CD14-positive monocyte (primary cell): ENCODE measurements at regions not wholly inside any gene's neighbourhood (a gene's known extent, or its start where the extent isn't known, plus 50 kb on each side); places are given as distances from the start of the nearest gene placed in this dataset.

Source experiments
- DNase-seq, 3 donors: peaks; one replicate each; pipeline ENCODE4 v3.0.0-alpha.2; 2011 to 2022
- H2AFZ ChIP-seq: 2 replicates; pipeline ENCODE4 v1.6.0; 2012; ENCODE audit warnings: mild to moderate bottlenecking, low read depth, low read length, inconsistent platforms; ENCODE audit not compliant: insufficient read depth, poor library complexity, severe bottlenecking
- H3K27ac ChIP-seq, 2 donors: 1 replicate in 1 of 2; 2 replicates in 1 of 2; pipeline ENCODE4 v1.5.1; 2012 to 2013; ENCODE audit warnings: low read length in 2 of 2, control low read depth in 1 of 2, inconsistent platforms in 1 of 2, low read depth in 1 of 2, mild to moderate bottlenecking in 1 of 2
- H3K27me3 ChIP-seq, 2 donors: one replicate each; pipeline versions ENCODE4 v1.6.0 to v1.6.1; 2011 to 2013; ENCODE audit warnings: low read length in 2 of 2; ENCODE audit not compliant: control insufficient read depth in 2 of 2, insufficient read depth in 2 of 2
- H3K36me3 ChIP-seq, 2 donors: replicated peaks in 1 of 2; 1 replicate in 1 of 2; 2 replicates in 1 of 2; pipeline versions ENCODE4 v1.5.1 to v1.6.1; 2012 to 2013; ENCODE audit warnings: low read length in 2 of 2, control low read depth in 1 of 2, inconsistent platforms in 1 of 2, mild to moderate bottlenecking in 1 of 2; ENCODE audit not compliant: insufficient read depth in 2 of 2, control insufficient read depth in 1 of 2
- H3K4me1 ChIP-seq, 2 donors: 1 replicate in 1 of 2; 2 replicates in 1 of 2; pipeline versions ENCODE4 v1.5.1 to v1.6.1; 2012 to 2013; ENCODE audit warnings: low read length in 2 of 2, control low read depth in 1 of 2, inconsistent platforms in 1 of 2, mild to moderate bottlenecking in 1 of 2, moderate library complexity in 1 of 2; ENCODE audit not compliant: insufficient read depth in 2 of 2, control insufficient read depth in 1 of 2
- H3K4me2 ChIP-seq: replicated peaks from 2 replicates; pipeline ENCODE3; 2012; ENCODE audit warnings: low read length, moderate library complexity, mild to moderate bottlenecking; ENCODE audit not compliant: poor library complexity, severe bottlenecking; ENCODE audit errors: extremely low read depth
- H3K4me3 ChIP-seq, 3 experiments: fragments of 200-600 bp in 1 of 3; sonication (generic) in 1 of 3; replicated peaks in 1 of 3; 1 replicate in 2 of 3; 2 replicates in 1 of 3; pipeline ENCODE4 v1.5.1; 2011 to 2013; ENCODE audit warnings: low read length in 3 of 3, mild to moderate bottlenecking in 3 of 3, control low read depth in 2 of 3, low read depth in 2 of 3, inconsistent platforms in 1 of 3, moderate library complexity in 1 of 3
- H3K79me2 ChIP-seq: 2 replicates; pipeline ENCODE4 v1.6.0; 2012; ENCODE audit warnings: mild to moderate bottlenecking, control low read depth, inconsistent platforms, low read length, moderate library complexity; ENCODE audit not compliant: insufficient read depth
- H3K9ac ChIP-seq: 2 replicates; pipeline ENCODE4 v1.6.0; 2017; ENCODE audit warnings: low read length, mild to moderate bottlenecking; ENCODE audit not compliant: insufficient read depth, poor library complexity, severe bottlenecking
- H3K9me3 ChIP-seq, 2 donors: replicated peaks in 1 of 2; 1 replicate in 1 of 2; 2 replicates in 1 of 2; pipeline versions ENCODE4 v1.5.1 to v1.6.1; 2012 to 2013; ENCODE audit warnings: low read length in 2 of 2, control low read depth in 1 of 2; ENCODE audit not compliant: control insufficient read depth in 1 of 2, insufficient read depth in 1 of 2
- H4K20me1 ChIP-seq: 2 replicates; pipeline ENCODE4 v1.6.0; 2012; ENCODE audit warnings: mild to moderate bottlenecking, low read length, control low read depth, moderate library complexity; ENCODE audit not compliant: insufficient read depth
- H3K27ac Mint-ChIP-seq, 7 donors: one replicate each; pipeline ENCODE4 v1.8.0; 2020; ENCODE audit warnings: mild to moderate bottlenecking in 7 of 7, mixed read lengths in 7 of 7, moderate library complexity in 6 of 7, inconsistent platforms in 2 of 7
- H3K27me3 Mint-ChIP-seq, 3 donors: one replicate each; pipeline ENCODE4 v1.8.0; 2021 to 2022; ENCODE audit warnings: low read depth in 3 of 3, mild to moderate bottlenecking in 3 of 3, mixed read lengths in 3 of 3, moderate library complexity in 3 of 3, inconsistent platforms in 1 of 3
- H3K36me3 Mint-ChIP-seq, 2 donors: one replicate each; pipeline ENCODE4 v1.8.0; 2020; ENCODE audit warnings: mixed read lengths in 2 of 2, inconsistent platforms in 1 of 2, mild to moderate bottlenecking in 1 of 2
- H3K4me1 Mint-ChIP-seq: one replicate; pipeline ENCODE4 v1.8.0; 2020; ENCODE audit warnings: mild to moderate bottlenecking, mixed read lengths
- H3K4me3 Mint-ChIP-seq, 2 donors: one replicate each; pipeline ENCODE4 v1.8.0; 2020; ENCODE audit warnings: mild to moderate bottlenecking in 2 of 2, mixed read lengths in 2 of 2, moderate library complexity in 1 of 2
- H3K9me3 Mint-ChIP-seq, 7 donors: one replicate each; pipeline ENCODE4 v1.8.0; 2020 to 2022; ENCODE audit warnings: mixed read lengths in 7 of 7, mild to moderate bottlenecking in 6 of 7, moderate library complexity in 6 of 7, inconsistent platforms in 2 of 7
- CTCF ChIP-seq: fragments of 200-600 bp; IDR thresholded peaks from one replicate; pipeline ENCODE4 v1.8.0; 2022; ENCODE audit warnings: antibody characterized with exemption, mild to moderate bottlenecking
- WGBS: methylation state at CpG from one replicate; pipeline ENCODE4 v1.1.5; 2013; ENCODE audit warnings: missing lambda C conversion rate; ENCODE audit not compliant: insufficient coverage; 5-methylcytosine and 5-hydroxymethylcytosine counted together
- intact Hi-C, 2 donors: fragments of 100-400 bp; cut with micrococcal nuclease; formaldehyde crosslinking; loops; one replicate each; pipeline versions ENCODE4 v1.15.0 to v1.15.1; 2023

DNA sequence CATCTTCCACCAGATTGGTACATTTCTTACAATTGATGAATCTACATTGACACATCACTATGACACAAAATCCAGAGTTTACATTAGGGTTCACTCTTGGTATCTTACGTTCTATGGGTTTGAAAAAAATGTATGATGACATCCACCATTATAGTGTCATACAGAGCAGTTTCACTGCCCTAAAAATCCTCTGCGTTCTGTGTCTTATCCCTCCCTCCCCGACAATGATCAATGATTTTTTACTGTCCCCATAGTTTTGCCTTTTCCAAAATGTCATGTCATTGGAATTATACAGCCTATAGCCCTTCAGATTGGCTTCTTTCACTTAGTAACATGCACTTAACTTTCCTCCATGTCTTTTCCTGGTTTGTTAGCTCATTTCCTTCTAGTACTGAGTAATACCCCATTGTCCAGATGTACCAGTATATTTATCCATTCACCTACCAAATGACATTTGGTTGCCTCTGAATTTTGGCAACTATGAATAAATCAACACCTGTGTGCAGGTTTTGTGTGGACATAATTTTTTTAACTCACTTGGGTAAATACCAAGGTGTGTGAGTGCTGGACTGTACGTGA, 80.9 kb upstream of the CDC42BPA start:
- Histone ChIP-seq H3K4me3 (no peak overlapping the region), H3K27ac (no peak overlapping the region), H3K36me3 (no peaks in the 10 kb centered on the region), H3K79me2 (no peaks in the 10 kb centered on the region), H3K4me2 (no peak overlapping the region), H3K9ac (no peak overlapping the region), H3K9me3 (peaks cover 0 to 14% of the 10 kb centered on the region in 2 donors), H4K20me1 (no peaks in the 10 kb centered on the region), H3K27me3 (no peaks in the 10 kb centered on the region), H2AFZ (no peak overlapping the region), H3K4me1 (no peaks in the 10 kb centered on the region)
- Mint-ChIP-seq H3K4me1 (no peaks in the 10 kb centered on the region), H3K27ac (no peak overlapping the region), H3K36me3 (no peaks in the 10 kb centered on the region), H3K9me3 (peaks cover under 1 to 16% (median 7%) of the 10 kb centered on the region in 7 donors), H3K4me3 (no peak overlapping the region), H3K27me3 (peaks cover 0 to 5% (median 3%) of the 10 kb centered on the region in 3 donors)
- intact Hi-C loops: no loop called here
- WGBS: 92% methylated on average over 2 of the region's 4 CpGs
- TF ChIP-seq CTCF: no peak
- DNase-seq: no peak

DNA sequence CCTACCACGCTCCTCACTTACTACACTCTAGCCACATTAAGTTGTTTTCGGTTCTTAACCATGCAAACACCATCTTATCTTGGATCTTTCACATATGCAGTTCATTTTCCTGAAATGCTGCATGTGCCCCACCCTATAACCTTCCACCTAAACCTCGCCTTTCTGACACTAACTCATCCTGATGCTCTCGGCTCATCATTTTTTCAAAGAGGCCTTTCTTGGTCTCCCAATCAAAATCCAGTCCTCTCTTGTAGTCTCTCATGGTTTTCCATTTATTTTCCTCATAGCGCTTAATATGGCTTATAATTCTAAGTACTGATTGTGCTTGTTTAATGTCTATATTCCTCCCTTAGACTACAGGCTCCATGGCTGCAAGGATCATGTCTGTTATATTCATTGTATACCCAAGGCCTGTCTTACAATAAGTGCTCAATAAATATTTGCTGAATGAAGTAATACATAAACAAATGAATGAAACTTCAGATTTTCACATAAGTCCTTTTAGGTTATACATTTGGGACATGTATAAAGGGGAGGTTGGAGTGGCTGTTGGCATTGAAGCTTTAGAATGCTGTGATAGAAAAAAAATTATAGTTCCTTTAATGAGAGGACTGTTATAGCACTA, 79.2 kb upstream of the CDC42BPA start:
- Histone ChIP-seq H3K27me3 (no peaks in the 10 kb centered on the region), H4K20me1 (no peaks in the 10 kb centered on the region), H3K36me3 (no peaks in the 10 kb centered on the region), H3K27ac (no peak overlapping the region), H3K9ac (no peak overlapping the region), H3K4me3 (no peak overlapping the region), H3K9me3 (peaks cover 0 to 14% of the 10 kb centered on the region in 2 donors), H2AFZ (no peak overlapping the region), H3K4me1 (no peaks in the 10 kb centered on the region), H3K79me2 (no peaks in the 10 kb centered on the region), H3K4me2 (no peak overlapping the region)
- intact Hi-C loops: no loop called here
- H3K27me3 Mint-ChIP-seq: peaks cover 0 to 3% (median 2%) of the 10 kb centered on the region in 3 donors
- no peak for DNase-seq
- H3K4me1 Mint-ChIP-seq: no peaks in the 10 kb centered on the region
- H3K4me3 Mint-ChIP-seq: no peak overlapping the region
- no peak for TF ChIP-seq CTCF
- no peak overlapping the region for H3K27ac Mint-ChIP-seq
- WGBS: 70% methylated on average over 3 of the region's 5 CpGs
- H3K9me3 Mint-ChIP-seq: peaks cover 0 to 16% (median 5%) of the 10 kb centered on the region in 7 donors
- no peaks in the 10 kb centered on the region for H3K36me3 Mint-ChIP-seq
